ENCODE measurements at regions not wholly inside any gene's neighbourhood (a gene's known extent, or its start where the extent isn't known, plus 50 kb on each side); places are given as distances from the start of the nearest gene placed in this dataset.
A peak's percentile ranks its signal among the peaks of the same experiment; 100 is the strongest.

DNA sequence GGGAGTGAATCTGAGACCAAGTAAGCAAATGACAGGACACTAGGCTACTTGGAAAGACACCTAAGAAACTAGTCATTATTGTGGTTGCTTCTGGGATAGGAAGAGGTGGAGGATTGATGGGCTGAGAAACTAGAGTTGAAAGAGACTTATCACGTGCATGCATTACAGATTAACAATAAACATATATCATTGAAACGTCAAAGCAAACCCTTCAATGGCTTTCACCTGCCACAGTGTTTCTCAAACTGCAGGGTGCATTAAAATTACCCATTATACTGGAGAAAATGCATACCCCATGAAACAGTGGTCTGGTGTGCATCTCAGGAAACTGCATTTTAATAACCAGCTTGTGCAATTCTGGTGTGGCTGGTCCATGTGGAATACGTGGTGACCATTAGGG lies 318.8 kb downstream of the SMAD2 start:
- DNase-seq (ENCODE audit: low spot score) = no peak
- in situ Hi-C loops (cut with HindIII; ENCODE audit: low sequenced_read_pairs) = no loop called here

DNA sequence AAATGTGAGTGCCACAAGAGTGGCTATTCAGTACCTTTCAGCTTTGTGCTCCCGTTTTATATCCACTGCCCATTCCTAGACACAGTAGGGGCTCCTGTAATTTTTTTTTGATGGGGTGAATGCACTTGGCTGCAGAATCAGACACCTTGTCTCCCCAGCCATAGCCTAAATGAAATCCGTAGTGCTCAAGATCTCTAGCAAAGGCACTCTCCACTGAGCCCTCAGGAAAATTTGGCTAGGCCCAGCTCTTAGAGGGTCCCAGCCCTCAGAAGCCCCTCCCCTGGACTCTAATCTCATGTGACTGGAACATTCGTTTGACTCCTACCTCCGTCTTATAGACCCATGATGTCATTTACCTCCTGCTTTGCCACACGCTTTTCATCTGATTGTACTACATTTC lies 323.9 kb downstream of the SMAD2 start:
- in situ Hi-C loops (cut with HindIII; ENCODE audit: low sequenced_read_pairs) = no loop called here
- DNase-seq (ENCODE audit: low spot score) = no peak

DNA sequence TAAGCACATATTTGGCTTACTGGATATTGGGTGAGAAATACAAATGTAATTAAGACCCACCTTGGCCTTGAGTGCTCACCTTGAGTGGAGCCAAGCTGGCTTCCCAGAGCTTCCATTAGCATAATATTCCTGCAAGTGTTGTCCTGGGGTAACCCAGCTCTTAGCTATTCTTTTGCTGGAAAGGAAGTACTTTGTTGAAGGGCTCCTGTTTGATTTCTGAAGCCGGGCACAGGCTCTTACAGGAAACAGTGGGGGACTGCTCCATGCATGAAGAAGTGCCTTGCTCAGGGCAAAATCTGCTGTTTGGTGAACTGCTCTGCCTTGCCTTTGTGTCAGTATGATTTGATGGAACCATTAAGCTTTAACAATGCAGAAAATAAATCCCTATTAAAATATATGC lies 325.4 kb downstream of the SMAD2 start:
- DNase-seq (ENCODE audit: low spot score) = no peak
- in situ Hi-C loops (cut with HindIII; ENCODE audit: low sequenced_read_pairs) = no loop called here

DNA sequence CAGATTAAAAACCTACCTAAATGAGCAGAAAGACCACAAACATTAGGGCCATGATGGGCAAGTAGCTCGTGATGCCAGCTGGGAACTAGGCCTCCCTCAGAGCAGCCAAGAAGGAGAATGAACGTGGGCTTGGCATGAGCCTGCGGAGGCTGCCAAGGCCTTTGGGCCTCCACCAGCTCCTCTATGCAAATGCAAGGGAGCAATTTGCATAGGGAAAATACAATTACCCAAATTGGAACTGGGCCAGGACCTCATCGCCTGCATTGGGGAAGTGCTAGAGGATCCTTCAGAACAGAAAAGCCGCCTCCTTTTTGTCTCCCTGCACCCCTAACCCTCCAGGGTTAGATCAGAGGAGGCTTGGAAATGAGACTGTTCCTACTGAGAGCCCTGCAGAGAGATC lies 326.4 kb downstream of the SMAD2 start:
- in situ Hi-C loops (cut with HindIII; ENCODE audit: low sequenced_read_pairs) = no loop called here

DNA sequence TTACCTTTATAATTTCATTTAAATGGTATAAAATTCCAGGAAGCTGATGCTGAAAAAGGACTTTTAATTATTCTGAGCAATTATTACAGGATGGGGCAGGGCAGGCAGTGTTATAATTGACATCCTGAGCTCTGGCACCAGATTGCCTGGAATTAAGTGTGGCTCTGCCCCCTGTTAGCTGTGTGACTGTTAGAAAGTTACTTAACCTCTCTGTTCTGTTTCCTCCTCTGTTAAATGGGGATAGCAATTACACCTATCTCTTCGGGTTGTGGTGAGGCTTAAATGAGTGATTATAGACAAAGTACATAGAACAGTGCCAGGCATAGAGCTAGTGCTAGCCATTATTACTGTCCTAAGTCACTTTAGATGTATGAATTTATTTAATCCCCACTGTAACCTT lies 327.3 kb downstream of the SMAD2 start:
- DNase-seq (ENCODE audit: low spot score) = no peak
- in situ Hi-C loops (cut with HindIII; ENCODE audit: low sequenced_read_pairs) = no loop called here

More for the DNA sequence above, 326.4 kb downstream of the SMAD2 start:
- no peak for DNase-seq (ENCODE audit: low spot score)

DNA sequence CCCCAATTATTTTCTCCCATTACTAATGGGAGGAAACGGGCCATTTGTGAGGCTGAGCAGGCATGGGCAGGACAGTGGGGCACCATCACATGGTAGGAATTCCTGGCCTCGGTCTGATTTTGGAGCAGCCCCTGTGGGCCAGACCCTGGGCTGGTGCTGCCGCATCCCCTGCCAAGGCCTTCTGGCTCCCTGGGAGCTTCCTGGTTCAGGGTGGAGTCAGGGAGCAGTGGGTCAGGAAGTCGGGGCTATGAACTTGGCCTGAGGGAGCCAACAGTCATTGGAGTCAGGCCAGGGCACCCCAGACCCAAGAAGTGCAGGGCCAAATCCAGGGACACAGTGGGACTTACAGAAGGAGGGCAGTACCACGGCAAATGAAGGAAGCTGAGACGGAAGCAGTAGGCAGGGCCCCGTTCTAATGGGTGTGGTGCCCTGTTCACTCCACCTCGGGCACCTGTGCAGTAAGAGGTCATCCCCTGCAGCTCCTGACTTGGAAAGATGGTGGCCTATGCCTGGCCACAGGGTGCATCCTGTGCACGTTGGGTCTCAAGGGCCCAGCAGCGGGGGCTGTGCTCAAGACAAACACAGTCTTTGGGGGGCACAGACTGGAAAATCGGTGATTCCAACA lies 328.1 kb downstream of the SMAD2 start:
- in situ Hi-C loops (cut with HindIII; ENCODE audit: low sequenced_read_pairs) = no loop called here
- DNase-seq (ENCODE audit: low spot score) = no peak

DNA sequence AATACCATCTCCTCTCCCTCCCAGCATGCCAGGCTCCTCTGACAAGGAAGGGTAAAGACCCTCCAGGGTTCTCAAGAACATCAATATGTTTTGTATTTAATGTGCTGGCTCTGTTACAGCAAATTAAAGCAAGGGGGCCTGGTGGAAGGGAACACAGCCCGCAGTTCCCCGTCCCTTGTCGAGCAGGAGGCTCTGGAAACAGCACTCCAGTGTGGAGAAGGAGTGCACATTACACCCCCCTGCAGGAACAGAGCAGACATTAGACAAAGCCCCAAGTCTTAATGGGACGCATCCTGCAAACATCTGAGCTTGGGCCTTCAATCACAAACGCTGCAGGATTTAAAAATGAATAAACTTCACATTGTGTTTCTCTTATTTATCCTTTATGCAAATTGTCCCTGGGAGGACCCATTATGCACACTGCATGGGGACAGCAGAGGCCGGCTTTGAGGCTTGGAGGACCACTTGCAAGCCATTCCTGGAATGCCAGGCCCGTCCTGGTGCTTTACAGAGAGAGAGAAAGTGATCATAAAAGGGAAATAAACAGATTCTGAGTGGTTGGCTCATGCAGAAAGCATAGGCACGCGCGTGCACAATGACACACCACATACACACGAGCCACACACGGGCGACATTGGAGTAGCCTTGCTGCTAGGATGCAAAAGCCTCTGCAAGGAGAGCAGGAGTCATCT lies 328.7 kb downstream of the SMAD2 start:
- in situ Hi-C loops (cut with HindIII; ENCODE audit: low sequenced_read_pairs) = no loop called here
- DNase-seq (ENCODE audit: low spot score) = no peak

DNA sequence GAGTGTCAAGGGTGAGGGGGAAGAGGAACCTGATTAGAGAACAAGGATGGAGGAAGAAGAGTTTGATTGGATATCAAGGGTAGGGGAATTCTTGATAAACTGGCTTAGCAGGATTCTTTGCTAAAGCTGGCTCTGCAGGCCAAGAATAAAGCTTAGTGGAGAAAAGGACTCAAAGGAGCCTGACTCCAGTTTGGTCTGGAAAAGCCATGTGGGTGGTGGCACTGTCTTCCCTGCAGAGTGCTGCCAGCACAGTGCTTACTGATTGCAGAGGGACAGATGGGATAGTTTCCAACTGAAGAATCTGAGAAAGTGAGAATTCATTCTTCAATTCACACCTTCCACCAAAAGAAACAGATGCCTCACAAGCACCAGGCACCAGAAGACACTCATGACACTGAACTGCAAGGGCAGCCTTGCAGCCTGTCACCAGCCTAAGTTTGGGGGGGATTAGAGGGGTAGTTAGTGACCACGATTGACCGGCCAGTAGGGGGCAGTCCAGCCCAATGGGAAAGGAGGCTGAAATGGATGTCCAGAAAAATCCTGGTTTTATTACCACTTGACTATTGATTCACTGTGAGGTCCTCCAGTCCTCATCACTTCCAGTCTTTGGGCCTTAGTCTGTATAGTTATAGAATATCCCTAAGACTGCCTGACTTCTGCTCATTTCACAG lies 334.5 kb downstream of the SMAD2 start:
- in situ Hi-C loops (cut with HindIII; ENCODE audit: low sequenced_read_pairs) = no loop called here
- peak; percentile 3 for DNase-seq (ENCODE audit: low spot score)

DNA sequence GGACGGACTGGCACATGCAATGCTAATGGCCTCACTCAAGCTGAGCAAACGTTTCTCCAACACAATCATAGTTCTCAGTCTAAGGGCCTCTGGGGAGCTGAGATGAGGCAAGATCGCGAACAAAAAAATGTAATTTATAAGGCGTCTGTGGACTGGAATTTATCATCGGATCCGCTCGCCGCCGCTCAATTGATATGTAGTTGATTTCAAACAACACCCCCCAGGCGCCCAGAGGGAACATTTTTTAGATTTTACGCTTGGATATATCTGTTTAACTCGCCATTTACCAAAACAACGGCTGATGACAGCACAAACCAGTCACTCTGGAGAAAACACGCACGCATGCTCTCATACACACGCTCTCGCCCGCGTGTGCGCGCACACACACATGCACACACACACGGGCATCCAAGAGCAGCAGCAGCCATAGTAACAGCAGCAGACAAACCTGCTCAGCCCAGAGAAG lies 335.8 kb downstream of the SMAD2 start:
- peak; percentile 58 for DNase-seq (ENCODE audit: low spot score)
- in situ Hi-C loops (cut with HindIII; ENCODE audit: low sequenced_read_pairs) = no loop called here

DNA sequence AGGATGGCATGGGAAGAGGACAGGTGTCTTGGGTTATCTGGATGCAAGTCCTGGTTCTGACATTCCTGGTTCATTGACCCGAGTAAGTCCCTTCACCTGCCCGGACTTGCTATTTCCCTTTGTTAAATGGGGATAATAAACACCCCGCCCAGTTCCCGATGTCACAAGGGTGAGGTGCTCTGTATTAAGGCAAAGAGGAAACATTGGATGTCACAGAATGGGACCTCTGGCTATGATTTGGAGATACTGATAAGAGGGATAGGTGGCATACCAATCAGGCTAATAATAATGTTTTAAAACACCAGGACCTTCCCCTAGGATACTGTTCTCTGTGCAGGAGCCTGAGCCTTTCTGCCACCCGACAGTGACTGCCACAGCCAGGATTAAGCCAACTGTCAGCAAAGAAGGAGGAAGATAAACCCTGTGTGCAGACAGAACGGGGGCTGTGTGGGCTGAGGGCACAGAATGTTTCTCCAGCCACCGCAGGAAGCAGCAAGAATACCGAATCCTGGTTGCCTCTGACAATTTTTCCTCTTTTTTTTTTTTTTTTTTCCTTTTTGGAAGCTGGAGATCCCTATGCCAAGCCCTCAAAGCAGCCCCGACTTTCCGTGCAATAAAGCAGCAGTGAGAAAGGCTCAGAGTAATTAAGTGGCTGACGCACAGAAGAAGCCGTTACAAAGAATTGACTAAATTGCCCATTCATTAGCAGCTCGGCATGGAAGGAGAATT lies 336.6 kb downstream of the SMAD2 start:
- peak; percentile 49 for DNase-seq (ENCODE audit: low spot score)

DNA sequence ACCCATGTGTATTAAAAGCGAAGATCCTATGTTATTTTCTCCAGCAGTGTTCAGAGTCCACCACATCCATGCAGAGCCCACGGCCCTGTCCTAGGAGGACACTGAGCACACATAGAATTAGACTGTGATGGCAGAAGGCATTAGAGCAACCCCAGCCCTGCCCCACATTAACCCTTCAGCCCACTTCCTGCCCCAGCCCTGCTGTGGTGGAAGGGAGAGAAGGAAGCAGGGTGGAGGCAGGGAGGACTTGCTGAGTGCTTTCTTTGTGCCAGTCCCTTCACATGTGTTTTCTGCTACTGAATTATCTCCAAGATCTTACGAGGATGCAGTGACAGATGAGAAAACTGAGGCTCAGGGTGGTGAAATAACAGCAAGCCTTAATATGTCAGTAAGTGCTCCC lies 339.0 kb downstream of the SMAD2 start:
- in situ Hi-C loops (cut with HindIII; ENCODE audit: low sequenced_read_pairs) = no loop called here
- DNase-seq (ENCODE audit: low spot score) = no peak

More for the DNA sequence above, 336.6 kb downstream of the SMAD2 start:
- in situ Hi-C loops (cut with HindIII; ENCODE audit: low sequenced_read_pairs) = no loop called here

DNA sequence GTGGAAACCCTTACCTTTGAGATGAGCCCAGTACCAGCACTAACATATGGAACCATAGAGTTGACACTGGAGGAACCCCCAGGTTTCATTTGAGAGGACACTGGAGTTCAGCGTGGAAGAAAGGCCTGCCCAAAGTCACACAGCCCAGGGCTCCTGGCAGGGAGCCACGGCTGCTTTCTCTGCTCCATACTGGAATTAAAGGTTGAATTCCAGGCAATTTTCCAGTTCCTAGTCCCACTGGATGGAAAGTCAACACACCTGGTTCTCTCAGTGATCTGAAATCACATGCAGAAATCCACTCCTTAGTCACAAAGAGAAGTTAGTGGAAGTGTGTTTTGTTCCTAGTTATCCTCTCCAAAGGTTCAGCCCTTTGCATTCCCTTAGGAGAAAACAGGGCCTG lies 336.1 kb upstream of the SKOR2 start:
- in situ Hi-C loops (cut with HindIII; ENCODE audit: low sequenced_read_pairs) = no loop called here

DNA sequence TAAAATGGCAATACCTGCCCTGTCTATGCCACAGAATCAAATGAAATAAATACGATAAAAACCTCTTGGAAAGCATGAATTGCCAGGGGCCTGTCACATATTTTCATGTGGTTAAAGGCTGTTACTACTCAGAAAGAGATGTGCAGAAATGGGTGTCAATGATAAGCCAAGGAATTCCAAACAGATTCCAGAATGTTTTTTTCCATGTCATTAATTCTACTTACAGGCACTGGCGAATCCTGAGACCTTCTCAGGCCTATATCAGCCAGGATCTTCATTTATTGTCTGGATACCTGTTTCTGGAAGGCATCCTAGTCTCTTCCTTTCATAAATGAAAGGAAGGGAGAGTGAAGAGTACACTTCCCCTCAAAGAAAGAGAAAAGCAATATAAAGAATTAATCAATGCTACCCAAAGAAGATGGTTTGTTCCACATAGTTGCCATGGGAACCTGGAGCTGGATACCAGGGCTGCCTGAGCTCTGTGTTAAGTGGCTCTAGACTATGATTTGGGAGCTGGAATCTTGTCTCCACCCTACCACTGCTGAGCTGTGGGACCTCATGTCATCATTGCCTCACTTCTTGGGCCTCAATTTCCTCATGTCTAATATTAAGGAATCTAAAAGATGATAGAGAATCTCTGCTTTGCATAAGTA lies 335.1 kb upstream of the SKOR2 start:
- in situ Hi-C loops (cut with HindIII; ENCODE audit: low sequenced_read_pairs) = no loop called here
- no peak for DNase-seq (ENCODE audit: low spot score)

More for the DNA sequence above, 336.1 kb upstream of the SKOR2 start:
- no peak for DNase-seq (ENCODE audit: low spot score)

DNA sequence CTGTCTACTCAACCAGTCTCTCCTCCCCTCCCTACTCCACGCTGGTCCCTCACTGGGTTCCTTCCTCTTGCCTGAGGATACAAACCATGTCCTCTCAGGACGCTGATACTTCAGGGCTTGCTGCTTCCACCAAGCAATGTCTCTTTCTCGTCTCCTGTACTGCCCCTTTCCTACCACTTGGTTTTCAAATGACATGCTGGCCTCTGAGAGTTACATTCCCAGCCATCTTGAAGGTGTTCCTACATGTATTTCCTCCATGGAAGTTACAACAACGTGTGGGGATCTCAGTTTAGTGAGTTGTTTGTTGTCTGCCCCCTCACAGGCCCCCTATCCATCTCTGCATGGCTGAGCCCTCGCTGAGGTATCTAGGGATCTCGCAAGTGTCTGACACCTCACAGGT lies 334.5 kb upstream of the SKOR2 start:
- in situ Hi-C loops (cut with HindIII; ENCODE audit: low sequenced_read_pairs) = no loop called here

DNA sequence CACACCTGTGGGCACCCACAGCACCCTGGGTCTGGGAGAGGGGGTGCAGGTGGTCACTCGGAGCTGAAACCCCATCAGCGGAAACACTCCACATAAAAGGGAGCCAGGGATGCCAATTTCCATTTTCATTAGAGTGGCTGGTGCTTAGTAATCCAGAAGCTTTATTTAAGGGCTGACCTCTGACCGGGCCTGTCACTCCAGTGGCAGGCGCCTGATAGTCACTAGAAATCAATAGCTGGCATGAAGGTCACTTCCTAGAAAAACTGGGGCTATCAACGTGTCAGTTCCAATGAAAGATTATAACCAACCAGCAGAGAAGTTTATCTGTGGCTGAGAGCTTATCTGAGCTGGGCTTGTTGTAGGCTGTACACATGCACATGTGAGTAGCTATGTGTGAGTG lies 333.7 kb upstream of the SKOR2 start:
- DNase-seq (ENCODE audit: low spot score) = no peak
- in situ Hi-C loops (cut with HindIII; ENCODE audit: low sequenced_read_pairs) = no loop called here

More for the DNA sequence above, 334.5 kb upstream of the SKOR2 start:
- DNase-seq (ENCODE audit: low spot score) = no peak

DNA sequence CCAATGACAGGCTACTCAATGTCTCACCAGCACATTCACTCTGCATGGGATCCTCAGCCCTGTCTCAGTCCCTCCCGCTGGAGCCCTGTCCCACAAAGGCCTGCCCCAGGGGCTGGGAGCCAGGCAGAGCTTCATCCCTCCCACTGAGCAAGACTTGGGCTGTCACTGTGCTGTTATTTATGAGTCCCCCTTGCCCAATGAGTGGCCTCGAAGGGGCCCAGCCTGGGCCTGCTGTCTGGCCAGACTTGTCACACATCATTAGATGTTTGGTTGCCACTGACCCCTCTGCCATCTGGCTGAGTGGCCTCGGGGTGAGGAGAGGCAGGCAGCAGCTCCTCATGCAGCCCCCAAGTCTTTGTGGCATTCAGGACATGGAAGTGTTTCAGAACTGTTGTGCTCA lies 330.6 kb upstream of the SKOR2 start:
- no peak for DNase-seq (ENCODE audit: low spot score)
- in situ Hi-C loops (cut with HindIII; ENCODE audit: low sequenced_read_pairs) = no loop called here

DNA sequence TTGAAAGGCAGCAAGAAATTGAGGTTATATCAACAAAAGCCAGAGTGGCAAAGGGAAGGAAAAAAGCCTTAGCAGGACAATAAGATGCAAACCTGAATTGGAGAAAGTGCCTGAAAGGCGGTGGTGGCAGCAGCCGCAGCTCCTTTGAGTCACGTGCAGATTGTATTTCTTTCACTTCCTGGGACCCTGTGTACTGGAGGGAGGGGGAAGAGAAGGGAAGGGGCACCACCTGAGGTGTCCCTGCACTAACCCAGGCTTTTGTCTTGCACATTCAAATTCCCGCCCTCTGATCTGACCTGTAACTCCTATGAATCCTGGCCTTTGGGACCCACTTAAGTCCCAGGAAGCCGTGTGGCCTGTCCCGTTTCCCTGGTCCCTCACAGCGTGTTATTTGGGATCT lies 326.1 kb upstream of the SKOR2 start:
- DNase-seq (ENCODE audit: low spot score) = no peak
- in situ Hi-C loops (cut with HindIII; ENCODE audit: low sequenced_read_pairs) = no loop called here

DNA sequence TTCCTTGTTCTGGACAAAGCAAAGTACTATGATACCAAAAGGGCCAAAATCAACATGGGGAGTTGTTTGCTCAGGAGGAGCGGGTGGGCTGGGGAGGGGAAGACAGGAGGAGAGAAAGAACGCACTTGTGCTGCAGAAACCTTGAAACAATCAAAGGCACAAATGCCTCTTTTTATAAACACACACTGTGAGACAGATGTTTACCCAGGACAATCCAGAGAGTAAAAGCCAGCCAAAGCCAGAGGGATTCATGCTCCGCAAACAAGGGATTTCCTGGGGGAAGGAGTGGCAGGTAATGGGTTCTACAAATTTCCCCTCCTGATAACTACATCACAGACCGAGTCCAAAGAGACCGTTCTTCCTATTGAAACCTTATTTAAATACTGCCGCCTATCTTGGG lies 323.5 kb upstream of the SKOR2 start:
- in situ Hi-C loops (cut with HindIII; ENCODE audit: low sequenced_read_pairs) = no loop called here
- DNase-seq (ENCODE audit: low spot score) = no peak

DNA sequence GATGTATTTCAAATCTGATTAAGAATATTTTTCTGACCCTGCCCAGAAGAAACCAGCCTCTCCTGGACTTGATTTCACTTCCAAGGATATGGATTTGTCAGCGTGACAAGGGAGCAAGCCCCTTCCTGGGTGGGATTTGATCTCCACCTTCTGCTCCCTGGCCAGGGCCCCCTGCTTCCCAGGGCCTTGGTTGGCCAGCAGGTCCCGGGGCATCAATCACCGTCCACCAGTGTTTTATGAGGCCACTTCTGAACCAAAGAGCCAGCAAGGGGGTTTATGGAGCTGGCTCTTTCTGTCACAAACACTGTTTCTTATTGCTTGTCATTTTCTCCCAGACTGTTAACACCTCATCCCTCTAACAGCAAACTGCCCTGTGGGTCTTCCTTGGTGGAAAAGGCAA lies 320.5 kb upstream of the SKOR2 start:
- DNase-seq (ENCODE audit: low spot score) = no peak
- in situ Hi-C loops (cut with HindIII; ENCODE audit: low sequenced_read_pairs) = no loop called here
